Sigmoid colon (tissue), 6 donors: ENCODE measurements at regions not wholly inside any gene's neighbourhood (a gene's known extent, or its start where the extent isn't known, plus 50 kb on each side); places are given as distances from the start of the nearest gene placed in this dataset.
A peak's percentile ranks its signal among the peaks of the same experiment; 100 is the strongest.

ENCODE experiments used
- DNase-seq: peaks from one replicate; pipeline ENCODE4 v3.0.0-alpha.2; 2019
- H3K27ac ChIP-seq, 4 donors: fragments of 200-600 bp; sonication (generic); one replicate each; pipeline ENCODE4 v1.5.1; 2016 to 2019; ENCODE audit warnings: mild to moderate bottlenecking in 1 of 4
- H3K27me3 ChIP-seq, 3 donors: fragments of 200-600 bp; sonication (generic); one replicate each; pipeline ENCODE4 v1.5.1; 2019; ENCODE audit warnings: mild to moderate bottlenecking in 1 of 3
- H3K36me3 ChIP-seq, 4 donors: fragments of 200-600 bp; sonication (generic); one replicate each; pipeline ENCODE4 v1.5.1; 2016 to 2019
- H3K4me1 ChIP-seq, 4 donors: fragments of 200-600 bp; sonication (generic); one replicate each; pipeline ENCODE4 v1.5.1; 2017 to 2019
- H3K4me3 ChIP-seq, 4 donors: fragments of 200-600 bp; sonication (generic); one replicate each; pipeline ENCODE4 v1.5.1; 2017 to 2019; ENCODE audit warnings: mild to moderate bottlenecking in 2 of 4, moderate library complexity in 1 of 4
- H3K9me3 ChIP-seq, 4 donors: fragments of 200-600 bp in 3 of 4; sonication (generic) in 3 of 4; one replicate each; pipeline versions ENCODE4 v1.5.1 to v1.6.1; 2013 to 2019
- EP300 ChIP-seq, 4 donors: sonication (generic); formaldehyde crosslinking; IDR thresholded peaks; one replicate each; pipeline ENCODE4 v1.6.1; 2017; ENCODE audit warnings: antibody characterized with exemption in 4 of 4
- POLR2A ChIP-seq, 2 donors: fragments of 450-650 bp; IDR thresholded peaks; one replicate each; pipeline ENCODE4 v1.6.1; 2016; ENCODE audit warnings: antibody characterized with exemption in 2 of 2, mild to moderate bottlenecking in 2 of 2, moderate library complexity in 2 of 2
- POLR2AphosphoS5 ChIP-seq, 4 donors: sonication (generic); formaldehyde crosslinking; IDR thresholded peaks; one replicate each; pipeline ENCODE4 v1.6.1; 2017; ENCODE audit warnings: antibody characterized with exemption in 4 of 4
- WGBS, 2 donors: extraction: QIAGEN DNeasy Blood & Tissue Kit; methylation state at CpG; one replicate each; pipeline ENCODE4 v1.1.7; 2013; 5-methylcytosine and 5-hydroxymethylcytosine counted together
- intact Hi-C: fragments of 100-400 bp; cut with DNase I; formaldehyde crosslinking; loops from one replicate; pipeline ENCODE4 v1.15.1; 2023
- TF ChIP-seq, protein P1 (sequence below), 4 experiments: fragments of 450-650 bp in 3 of 4; fragments of 200-600 bp in 1 of 4; IDR thresholded peaks; one replicate each; pipeline ENCODE4 v1.5.1; 2016 to 2019; ENCODE audit warnings: antibody characterized with exemption in 4 of 4, mild to moderate bottlenecking in 3 of 4, moderate library complexity in 2 of 4
- donor health status: healthy with polysubstance abuse.
- donor health status: healthy.

- no peaks in the 10 kb centered on the region for H3K36me3 ChIP-seq
- no peak for DNase-seq
- no peak for TF ChIP-seq EP300 (IDR thresholded peaks at IDR 0.05)
- TF ChIP-seq, protein P1, sequence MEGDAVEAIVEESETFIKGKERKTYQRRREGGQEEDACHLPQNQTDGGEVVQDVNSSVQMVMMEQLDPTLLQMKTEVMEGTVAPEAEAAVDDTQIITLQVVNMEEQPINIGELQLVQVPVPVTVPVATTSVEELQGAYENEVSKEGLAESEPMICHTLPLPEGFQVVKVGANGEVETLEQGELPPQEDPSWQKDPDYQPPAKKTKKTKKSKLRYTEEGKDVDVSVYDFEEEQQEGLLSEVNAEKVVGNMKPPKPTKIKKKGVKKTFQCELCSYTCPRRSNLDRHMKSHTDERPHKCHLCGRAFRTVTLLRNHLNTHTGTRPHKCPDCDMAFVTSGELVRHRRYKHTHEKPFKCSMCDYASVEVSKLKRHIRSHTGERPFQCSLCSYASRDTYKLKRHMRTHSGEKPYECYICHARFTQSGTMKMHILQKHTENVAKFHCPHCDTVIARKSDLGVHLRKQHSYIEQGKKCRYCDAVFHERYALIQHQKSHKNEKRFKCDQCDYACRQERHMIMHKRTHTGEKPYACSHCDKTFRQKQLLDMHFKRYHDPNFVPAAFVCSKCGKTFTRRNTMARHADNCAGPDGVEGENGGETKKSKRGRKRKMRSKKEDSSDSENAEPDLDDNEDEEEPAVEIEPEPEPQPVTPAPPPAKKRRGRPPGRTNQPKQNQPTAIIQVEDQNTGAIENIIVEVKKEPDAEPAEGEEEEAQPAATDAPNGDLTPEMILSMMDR (IDR thresholded peaks at IDR 0.05): no peak
- no peak for TF ChIP-seq POLR2AphosphoS5 (IDR thresholded peaks at IDR 0.05)
- TF ChIP-seq POLR2A (IDR thresholded peaks at IDR 0.05): no peak
- H3K27me3 ChIP-seq: no peaks in the 10 kb centered on the region
- H3K9me3 ChIP-seq: no peaks in the 10 kb centered on the region
- H3K4me3 ChIP-seq: no peak overlapping the region
- peaks cover 0 to 36% (median 24%) of the 10 kb centered on the region in 4 donors for H3K4me1 ChIP-seq
- no peak overlapping the region for H3K27ac ChIP-seq
- intact Hi-C loops: no loop called here
These were observed 105.0 kb upstream of the TUT7 start for GRCh38 chr9:86459191-86459590.

GRCh38 chr9:86458191-86458855, 104.1 kb upstream of the TUT7 start:
- H3K27me3 ChIP-seq: no peaks in the 10 kb centered on the region
- WGBS, 2 donors: 60 to 76% methylated on average over 7 of the region's 7 CpGs
- H3K4me1 ChIP-seq: peaks cover 0 to 42% (median 29%) of the 10 kb centered on the region in 4 donors
- no peak for DNase-seq
- H3K36me3 ChIP-seq: no peaks in the 10 kb centered on the region
- no peaks in the 10 kb centered on the region for H3K9me3 ChIP-seq
- H3K27ac ChIP-seq: no peak overlapping the region
- TF ChIP-seq EP300 (IDR thresholded peaks at IDR 0.05) (no peak), POLR2A (IDR thresholded peaks at IDR 0.05) (no peak)
- TF ChIP-seq, protein P1 (IDR thresholded peaks at IDR 0.05): no peak
- no peak overlapping the region for H3K4me3 ChIP-seq
- intact Hi-C loops: no loop called here

- no peaks in the 10 kb centered on the region for H3K9me3 ChIP-seq
- DNase-seq: no peak
- no peaks in the 10 kb centered on the region for H3K36me3 ChIP-seq
- H3K4me3 ChIP-seq: no peak overlapping the region
- peaks cover 0 to 42% (median 33%) of the 10 kb centered on the region in 4 donors for H3K4me1 ChIP-seq
- H3K27ac ChIP-seq: no peak overlapping the region
- H3K27me3 ChIP-seq: no peaks in the 10 kb centered on the region
- WGBS, 2 donors: 84 to 88% methylated on average over 4 of the region's 4 CpGs
- intact Hi-C loops: no loop called here
- TF ChIP-seq POLR2AphosphoS5 (IDR thresholded peaks at IDR 0.05) (no peak), EP300 (IDR thresholded peaks at IDR 0.05) (no peak), POLR2A (IDR thresholded peaks at IDR 0.05) (no peak)
- TF ChIP-seq, protein P1 (IDR thresholded peaks at IDR 0.05): no peak
These were observed 102.2 kb upstream of the TUT7 start for GRCh38 chr9:86456416-86456815.

DNA sequence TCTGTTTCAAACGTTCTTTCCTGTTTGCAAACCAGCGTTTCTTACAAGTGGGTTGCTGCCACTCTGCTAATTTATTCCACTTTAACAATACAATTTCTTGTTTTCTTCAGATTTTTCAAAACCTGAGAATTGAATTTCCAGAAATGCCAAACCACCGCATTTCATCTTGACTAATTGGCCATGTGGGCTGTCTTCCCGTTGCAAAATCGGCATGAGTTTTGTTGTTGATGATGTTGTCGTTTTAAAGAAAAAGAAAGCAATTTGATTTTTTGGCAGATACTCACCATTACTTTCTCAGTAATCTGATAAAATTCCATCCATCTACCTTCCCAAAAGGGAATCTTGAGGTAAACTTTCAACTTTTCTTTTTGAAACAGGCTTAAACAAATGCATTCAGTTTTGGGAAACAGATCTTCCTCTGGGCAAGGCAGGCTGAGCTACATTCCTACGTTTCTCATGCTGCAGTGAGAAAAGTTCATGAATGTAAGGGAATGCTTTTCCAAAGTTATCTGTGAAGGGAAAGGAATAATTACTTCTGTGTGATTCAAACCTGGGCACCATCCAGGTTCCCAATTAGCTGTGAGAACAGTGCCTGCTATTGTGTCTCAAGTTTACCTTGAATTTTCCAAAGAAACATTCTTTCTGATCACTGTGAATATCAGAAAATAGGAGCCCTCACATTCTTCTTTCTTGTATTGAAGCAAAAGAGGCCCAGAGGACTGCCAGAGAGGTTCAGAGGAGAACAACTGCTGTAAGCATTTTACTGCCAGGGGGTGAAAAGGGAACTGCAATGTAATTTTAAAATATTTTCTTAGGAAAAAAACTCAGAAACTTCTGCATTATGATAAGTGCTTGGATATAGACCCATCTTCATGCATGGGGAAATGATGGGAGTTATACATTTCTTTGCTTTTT, 100.7 kb upstream of the TUT7 start:
- Histone ChIP-seq H3K27ac (peak overlapping the region in 3 of 4 donors; percentile 33 to 53 (median 37)), H3K36me3 (no peaks in the 10 kb centered on the region), H3K4me3 (peak overlapping the region in 1 of 4 donors; percentile 5), H3K4me1 (peaks cover 0 to 34% (median 28%) of the 10 kb centered on the region in 4 donors), H3K9me3 (no peaks in the 10 kb centered on the region), H3K27me3 (no peaks in the 10 kb centered on the region)
- 53 to 57% methylated on average over 7 of the region's 7 CpGs for WGBS, 2 donors
- DNase-seq: no peak
- intact Hi-C loops: no loop called here
- TF ChIP-seq POLR2A (IDR thresholded peaks at IDR 0.05) (no peak), EP300 (IDR thresholded peaks at IDR 0.05) (no peak), POLR2AphosphoS5 (IDR thresholded peaks at IDR 0.05) (no peak)
- TF ChIP-seq, protein P1 (IDR thresholded peaks at IDR 0.05): no peak
